Left lung (tissue), 4 donors: ENCODE measurements at regions not wholly inside any gene's neighbourhood (a gene's known extent, or its start where the extent isn't known, plus 50 kb on each side); places are given as distances from the start of the nearest gene placed in this dataset.

Source experiments
- ATAC-seq: fragments of 200-7000 bp; cut with Tn5 transposase; one replicate; pipeline ENCODE4 v1.9.1; 2020; ENCODE audit warnings: moderate library complexity
- DNase-seq, 4 donors: peaks; one replicate each; pipeline ENCODE4 v3.0.0-alpha.2; 2013 to 2020
- H3K27ac ChIP-seq, 2 donors: fragments of 200-600 bp; sonication (generic) in 1 of 2; one replicate each; pipeline versions ENCODE4 v1.5.0 to v1.8.0; 2020 to 2021
- H3K27me3 ChIP-seq, 2 donors: fragments of 200-600 bp; sonication (generic) in 1 of 2; one replicate each; pipeline versions ENCODE4 v1.5.0 to v1.8.0; 2020 to 2021
- H3K36me3 ChIP-seq, 2 donors: fragments of 200-600 bp; sonication (generic) in 1 of 2; one replicate each; pipeline versions ENCODE4 v1.5.0 to v1.8.0; 2020 to 2021
- H3K4me1 ChIP-seq, 2 donors: fragments of 200-600 bp; one replicate each; pipeline ENCODE4 v1.8.0; 2021
- H3K4me3 ChIP-seq, 2 donors: fragments of 200-600 bp; sonication (generic) in 1 of 2; one replicate each; pipeline versions ENCODE4 v1.5.0 to v1.8.0; 2020 to 2021; ENCODE audit warnings: mild to moderate bottlenecking in 1 of 2
- H3K9me3 ChIP-seq, 2 donors: fragments of 200-600 bp; sonication (generic) in 1 of 2; one replicate each; pipeline versions ENCODE4 v1.5.0 to v1.8.0; 2020 to 2021
- CTCF ChIP-seq, 2 donors: fragments of 200-600 bp; sonication (generic) in 1 of 2; IDR thresholded peaks; one replicate each; pipeline versions ENCODE4 v1.5.0 to v1.8.0; 2021; ENCODE audit warnings: antibody characterized with exemption in 2 of 2
- intact Hi-C, 2 donors: fragments of 100-400 bp; cut with DNase I; formaldehyde crosslinking; loops; one replicate each; pipeline versions ENCODE4 v1.11.2 to v1.14.2; 2022
- donor health status: DM: no; HTN: yes; CAD: no.
- donor health status: DM: no; HTN: no; CAD: no.

GRCh38 chr20:56173438-56173837, 75.1 kb upstream of the MC3R start:
- no peak for TF ChIP-seq CTCF (IDR thresholded peaks at IDR 0.05)
- H3K4me3 ChIP-seq: no peak overlapping the region
- H3K9me3 ChIP-seq: no peaks in the 10 kb centered on the region
- no peak for DNase-seq
- peaks cover 0 to 43% of the 10 kb centered on the region in 2 donors for H3K27me3 ChIP-seq
- no peak overlapping the region for H3K27ac ChIP-seq
- no peak for ATAC-seq
- no peaks in the 10 kb centered on the region for H3K4me1 ChIP-seq
- H3K36me3 ChIP-seq: no peaks in the 10 kb centered on the region
- intact Hi-C loops: no loop called here

GRCh38 chr20:56174416-56174815, 74.1 kb upstream of the MC3R start:
- H3K36me3 ChIP-seq: no peaks in the 10 kb centered on the region
- H3K4me3 ChIP-seq: no peak overlapping the region
- H3K27me3 ChIP-seq: peaks cover 0 to 47% of the 10 kb centered on the region in 2 donors
- H3K4me1 ChIP-seq: no peaks in the 10 kb centered on the region
- no peak overlapping the region for H3K27ac ChIP-seq
- H3K9me3 ChIP-seq: no peaks in the 10 kb centered on the region
- ATAC-seq (peak; percentile 49), DNase-seq (no peak)
- no peak for TF ChIP-seq CTCF (IDR thresholded peaks at IDR 0.05)
- intact Hi-C loops: no loop called here

GRCh38 chr20:56175884-56176283, 72.6 kb upstream of the MC3R start:
- intact Hi-C loops: no loop called here
- no peak for ATAC-seq

GRCh38 chr20:56178219-56178618, 70.3 kb upstream of the MC3R start:
- no peak for DNase-seq
- no peak for TF ChIP-seq CTCF (IDR thresholded peaks at IDR 0.05)
- no peak for ATAC-seq
- Histone ChIP-seq H3K27ac (no peak overlapping the region), H3K36me3 (no peaks in the 10 kb centered on the region), H3K9me3 (no peaks in the 10 kb centered on the region), H3K27me3 (peaks cover 0 to 34% of the 10 kb centered on the region in 2 donors), H3K4me3 (no peak overlapping the region), H3K4me1 (no peaks in the 10 kb centered on the region)
- intact Hi-C loops: no loop called here

More at GRCh38 chr20:56175884-56176283, 72.6 kb upstream of the MC3R start:
- Histone ChIP-seq H3K27ac (no peak overlapping the region), H3K4me1 (no peaks in the 10 kb centered on the region), H3K36me3 (no peaks in the 10 kb centered on the region), H3K4me3 (no peak overlapping the region), H3K27me3 (peaks cover 0 to 39% of the 10 kb centered on the region in 2 donors), H3K9me3 (no peaks in the 10 kb centered on the region)
- no peak for TF ChIP-seq CTCF (IDR thresholded peaks at IDR 0.05)
- DNase-seq: no peak

GRCh38 chr20:56179051-56179450, 69.5 kb upstream of the MC3R start:
- no peak overlapping the region for H3K4me3 ChIP-seq
- no peaks in the 10 kb centered on the region for H3K4me1 ChIP-seq
- no peaks in the 10 kb centered on the region for H3K9me3 ChIP-seq
- intact Hi-C loops: no loop called here
- H3K36me3 ChIP-seq: no peaks in the 10 kb centered on the region
- no peak for ATAC-seq
- H3K27ac ChIP-seq: no peak overlapping the region
- no peak for TF ChIP-seq CTCF (IDR thresholded peaks at IDR 0.05)
- DNase-seq: no peak
- peaks cover 0 to 27% of the 10 kb centered on the region in 2 donors for H3K27me3 ChIP-seq
